ENCODE measurements at regions not wholly inside any gene's neighbourhood (a gene's known extent, or its start where the extent isn't known, plus 50 kb on each side); places are given as distances from the start of the nearest gene placed in this dataset.
A peak's percentile ranks its signal among the peaks of the same experiment; 100 is the strongest.
"Not testable (repeated sequence)": the region's sequence is repeated elsewhere in the genome, so short reads cannot be mapped to it uniquely, and the experiment has no call there.

GRCh38 chr18:51522821-51523220 is 325.3 kb upstream of the MEX3C start:
- no peak for DNase-seq

GRCh38 chr18:51523671-51524070 is 326.2 kb upstream of the MEX3C start:
- no peak for DNase-seq

GRCh38 chr18:51525453-51526225 is 328.2 kb upstream of the MEX3C start:
- no peak for DNase-seq

- no peak for DNase-seq
These were observed 330.3 kb upstream of the MEX3C start for GRCh38 chr18:51527826-51528225.

- DNase-seq = no peak
These were observed 334.0 kb upstream of the MEX3C start for GRCh38 chr18:51531501-51531900.

- peak; percentile 7 for DNase-seq
These were observed 340.0 kb upstream of the MEX3C start for GRCh38 chr18:51537487-51537886.

- no peak for DNase-seq
These were observed 343.1 kb upstream of the MEX3C start for GRCh38 chr18:51540562-51540961.

- no peak for DNase-seq
These were observed 343.7 kb upstream of the MEX3C start for GRCh38 chr18:51541230-51541629.

GRCh38 chr18:51543658-51544155 is 346.2 kb upstream of the MEX3C start:
- DNase-seq = peak; percentile 4

GRCh38 chr18:51545446-51545845 is 348.0 kb upstream of the MEX3C start:
- DNase-seq = no peak

GRCh38 chr18:51559198-51559901 is 361.9 kb upstream of the MEX3C start:
- DNase-seq = no peak

- no peak for DNase-seq
These were observed 362.4 kb upstream of the MEX3C start for GRCh38 chr18:51559902-51560287.

- no peak for DNase-seq
These were observed 364.3 kb upstream of the MEX3C start for GRCh38 chr18:51561821-51562220.

GRCh38 chr18:51562866-51563265 is 365.4 kb upstream of the MEX3C start:
- no peak for DNase-seq

GRCh38 chr18:51563396-51563795 is 365.9 kb upstream of the MEX3C start:
- no peak for DNase-seq

- DNase-seq = no peak
These were observed 370.7 kb upstream of the MEX3C start for GRCh38 chr18:51568151-51568550.

GRCh38 chr18:51569153-51569552 is 371.7 kb upstream of the MEX3C start:
- DNase-seq = no peak

GRCh38 chr18:51569561-51569960 is 372.1 kb upstream of the MEX3C start:
- DNase-seq = no peak

- not testable (repeated sequence) for DNase-seq
These were observed 372.6 kb upstream of the MEX3C start for GRCh38 chr18:51570071-51570470.

GRCh38 chr18:51573886-51574285 is 376.4 kb upstream of the MEX3C start:
- not testable (repeated sequence) for DNase-seq

- DNase-seq = no peak
These were observed 377.7 kb upstream of the MEX3C start for GRCh38 chr18:51575171-51575570.

- DNase-seq = no peak
These were observed 381.0 kb upstream of the MEX3C start for GRCh38 chr18:51578406-51578980.

GRCh38 chr18:51580580-51580979 is 383.1 kb upstream of the MEX3C start:
- DNase-seq = no peak

All from muscle of arm (tissue), 1 donor.